ENCODE measurements at regions not wholly inside any gene's neighbourhood (a gene's known extent, or its start where the extent isn't known, plus 50 kb on each side); places are given as distances from the start of the nearest gene placed in this dataset.
"Not testable (repeated sequence)": the region's sequence is repeated elsewhere in the genome, so short reads cannot be mapped to it uniquely, and the experiment has no call there.

- no peak for DNase-seq (ENCODE audit: low spot score)
These were observed 304.1 kb downstream of the RFPL4B start for GRCh38 chr6:112651239-112651638.

GRCh38 chr6:112659912-112660311 is 312.8 kb downstream of the RFPL4B start:
- DNase-seq (ENCODE audit: low spot score) = no peak

GRCh38 chr6:112660626-112661025 is 313.5 kb downstream of the RFPL4B start:
- no peak for DNase-seq (ENCODE audit: low spot score)

- DNase-seq (ENCODE audit: low spot score) = no peak
These were observed 316.6 kb downstream of the RFPL4B start for GRCh38 chr6:112663698-112664097.

- no peak for DNase-seq (ENCODE audit: low spot score)
These were observed 318.0 kb downstream of the RFPL4B start for GRCh38 chr6:112665114-112665513.

GRCh38 chr6:112665815-112666214 is 318.7 kb downstream of the RFPL4B start:
- DNase-seq (ENCODE audit: low spot score) = no peak

- DNase-seq (ENCODE audit: low spot score) = no peak
These were observed 320.3 kb downstream of the RFPL4B start for GRCh38 chr6:112667427-112667826.

- DNase-seq (ENCODE audit: low spot score) = no peak
These were observed 333.0 kb downstream of the RFPL4B start for GRCh38 chr6:112680091-112680490.

- no peak for DNase-seq (ENCODE audit: low spot score)
These were observed 334.9 kb downstream of the RFPL4B start for GRCh38 chr6:112682071-112682470.

GRCh38 chr6:112683106-112683505 is 336.0 kb downstream of the RFPL4B start:
- no peak for DNase-seq (ENCODE audit: low spot score)

GRCh38 chr6:112683926-112684325 is 336.8 kb downstream of the RFPL4B start:
- DNase-seq (ENCODE audit: low spot score) = no peak

GRCh38 chr6:112685521-112686220 is 338.5 kb downstream of the RFPL4B start:
- DNase-seq (ENCODE audit: low spot score) = not testable (repeated sequence)

GRCh38 chr6:112688487-112689165 is 341.5 kb downstream of the RFPL4B start:
- not testable (repeated sequence) for DNase-seq (ENCODE audit: low spot score)

GRCh38 chr6:112689183-112689858 is 342.2 kb downstream of the RFPL4B start:
- DNase-seq (ENCODE audit: low spot score) = not testable (repeated sequence)

GRCh38 chr6:112690497-112691202 is 343.5 kb downstream of the RFPL4B start:
- no peak for DNase-seq (ENCODE audit: low spot score)

GRCh38 chr6:112691289-112691688 is 344.2 kb downstream of the RFPL4B start:
- DNase-seq (ENCODE audit: low spot score) = no peak

- DNase-seq (ENCODE audit: low spot score) = no peak
These were observed 347.9 kb downstream of the RFPL4B start for GRCh38 chr6:112695001-112695400.

- no peak for DNase-seq (ENCODE audit: low spot score)
These were observed 350.1 kb downstream of the RFPL4B start for GRCh38 chr6:112697265-112697664.

- no peak for DNase-seq (ENCODE audit: low spot score)
These were observed 354.1 kb downstream of the RFPL4B start for GRCh38 chr6:112701201-112701600.

- DNase-seq (ENCODE audit: low spot score) = no peak
These were observed 363.6 kb downstream of the RFPL4B start for GRCh38 chr6:112710710-112711109.

- no peak for DNase-seq (ENCODE audit: low spot score)
These were observed 366.3 kb downstream of the RFPL4B start for GRCh38 chr6:112713402-112713801.

- no peak for DNase-seq (ENCODE audit: low spot score)
These were observed 370.3 kb downstream of the RFPL4B start for GRCh38 chr6:112717401-112717800.
